Liver (tissue), 8 donors: ENCODE measurements at regions not wholly inside any gene's neighbourhood (a gene's known extent, or its start where the extent isn't known, plus 50 kb on each side); places are given as distances from the start of the nearest gene placed in this dataset.
A peak's percentile ranks its signal among the peaks of the same experiment; 100 is the strongest.

Experiments used
- DNase-seq: peaks from one replicate; pipeline ENCODE4 v3.0.0-alpha.2; 2017; ENCODE audit warnings: low spot score
- H3K27ac ChIP-seq, 2 donors: one replicate each; pipeline ENCODE4 v1.7.0; 2013; ENCODE audit warnings: inconsistent platforms in 2 of 2, low read length in 2 of 2, control low read depth in 1 of 2, low read depth in 1 of 2, mild to moderate bottlenecking in 1 of 2
- H3K27me3 ChIP-seq, 4 donors: one replicate each; pipeline versions ENCODE4 v1.6.1 to v1.7.0; 2013; ENCODE audit warnings: low read length in 3 of 4, inconsistent platforms in 1 of 4, mild to moderate bottlenecking in 1 of 4, moderate library complexity in 1 of 4; ENCODE audit not compliant: control insufficient read depth in 4 of 4, insufficient read depth in 4 of 4
- H3K36me3 ChIP-seq, 4 donors: one replicate each; pipeline versions ENCODE4 v1.6.1 to v1.7.0; 2013; ENCODE audit warnings: low read length in 3 of 4, mild to moderate bottlenecking in 3 of 4, low read depth in 1 of 4, moderate library complexity in 1 of 4; ENCODE audit not compliant: control insufficient read depth in 4 of 4, insufficient read depth in 3 of 4
- H3K4me1 ChIP-seq, 4 donors: one replicate each; pipeline versions ENCODE4 v1.6.1 to v1.7.0; 2013; ENCODE audit warnings: low read length in 3 of 4, mild to moderate bottlenecking in 3 of 4, moderate library complexity in 1 of 4; ENCODE audit not compliant: control insufficient read depth in 4 of 4, insufficient read depth in 4 of 4
- H3K4me3 ChIP-seq, 3 donors: one replicate each; pipeline versions ENCODE4 v1.6.1 to v1.7.0; 2013; ENCODE audit warnings: low read length in 3 of 3, control low read depth in 1 of 3, low read depth in 1 of 3, mild to moderate bottlenecking in 1 of 3
- H3K9ac ChIP-seq, 2 donors: one replicate each; pipeline ENCODE4 v1.7.0; 2013; ENCODE audit warnings: low read length in 2 of 2, mild to moderate bottlenecking in 2 of 2, moderate library complexity in 2 of 2, control low read depth in 1 of 2, low read depth in 1 of 2
- H3K9me3 ChIP-seq, 4 donors: one replicate each; pipeline versions ENCODE4 v1.6.1 to v1.7.0; 2013; ENCODE audit warnings: low read length in 3 of 4; ENCODE audit not compliant: control insufficient read depth in 4 of 4
- EGR1 ChIP-seq, 2 donors: IDR thresholded peaks; 2 replicates each; pipeline ENCODE4 v1.6.1; 2016 to 2018; ENCODE audit warnings: antibody characterized with exemption in 2 of 2, low read depth in 2 of 2
- FOXA1 ChIP-seq: IDR thresholded peaks from 2 replicates; pipeline ENCODE4 v1.6.1; 2016; ENCODE audit warnings: antibody characterized with exemption
- FOXA2 ChIP-seq: IDR thresholded peaks from 2 replicates; pipeline ENCODE4 v1.6.1; 2016; ENCODE audit warnings: antibody characterized with exemption
- GABPA ChIP-seq, 2 donors: IDR thresholded peaks in 1 of 2; conservative IDR thresholded peaks in 1 of 2; 2 replicates each; pipeline ENCODE4 v1.6.1; 2016; ENCODE audit warnings: antibody characterized with exemption in 2 of 2, mild to moderate bottlenecking in 1 of 2, moderate library complexity in 1 of 2
- HNF4A ChIP-seq, 2 donors: conservative IDR thresholded peaks; 2 replicates each; pipeline ENCODE4 v1.6.1; 2016; ENCODE audit warnings: antibody characterized with exemption in 2 of 2, mild to moderate bottlenecking in 2 of 2
- HNF4G ChIP-seq: IDR thresholded peaks from 2 replicates; pipeline ENCODE4 v1.6.1; 2016; ENCODE audit warnings: antibody characterized with exemption
- NR2F2 ChIP-seq: IDR thresholded peaks from 2 replicates; pipeline ENCODE4 v1.6.1; 2016; ENCODE audit warnings: antibody characterized with exemption
- RAD21 ChIP-seq, 2 donors: IDR thresholded peaks; 2 replicates each; pipeline ENCODE4 v1.6.1; 2016; ENCODE audit warnings: antibody characterized with exemption in 2 of 2, mild to moderate bottlenecking in 2 of 2
- RXRA ChIP-seq, 2 donors: IDR thresholded peaks; 2 replicates each; pipeline ENCODE4 v1.6.1; 2017 to 2018; ENCODE audit warnings: antibody characterized with exemption in 2 of 2, mild to moderate bottlenecking in 1 of 2
- SP1 ChIP-seq: IDR thresholded peaks from 2 replicates; pipeline ENCODE4 v1.6.1; 2018; ENCODE audit warnings: antibody characterized with exemption, mild to moderate bottlenecking
- TAF1 ChIP-seq: conservative IDR thresholded peaks from 2 replicates; pipeline ENCODE4 v1.6.1; 2016; ENCODE audit warnings: antibody characterized with exemption, mild to moderate bottlenecking
- WGBS: extraction: QIAGEN DNeasy Blood & Tissue Kit; methylation state at CpG from one replicate; pipeline ENCODE4 v1.1.7; 2013; 5-methylcytosine and 5-hydroxymethylcytosine counted together
- TF ChIP-seq, protein P1 (sequence below): IDR thresholded peaks from 2 replicates; pipeline ENCODE4 v1.6.1; 2016; ENCODE audit warnings: antibody characterized with exemption
- TF ChIP-seq, protein P2 (sequence below): fragments of 150-350 bp; IDR thresholded peaks from 2 replicates; pipeline ENCODE4 v1.5.1; 2017; ENCODE audit warnings: improper control_type of control experiment, low read depth, low read length; ENCODE audit not compliant: missing input control
- donor health status: healthy.
- donor health status: healthy.
- donor health status: healthy.
- donor health status: healthy.
- donor health status: healthy.

GRCh38 chr18:72667932-72668331 lies 123.8 kb upstream of the CBLN2 start:
- H3K36me3 ChIP-seq, result no peaks in the 10 kb centered on the region
- TF ChIP-seq NR2F2, result no peak
- TF ChIP-seq HNF4A (conservative IDR thresholded peaks at IDR 0.05), result no peak
- no peak for TF ChIP-seq SP1
- TF ChIP-seq TAF1, result no peak
- no peak for TF ChIP-seq FOXA2
- no peak for TF ChIP-seq HNF4G
- TF ChIP-seq, protein P1, sequence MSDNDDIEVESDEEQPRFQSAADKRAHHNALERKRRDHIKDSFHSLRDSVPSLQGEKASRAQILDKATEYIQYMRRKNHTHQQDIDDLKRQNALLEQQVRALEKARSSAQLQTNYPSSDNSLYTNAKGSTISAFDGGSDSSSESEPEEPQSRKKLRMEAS, result no peak
- TF ChIP-seq RXRA (IDR thresholded peaks at IDR 0.05), result no peak
- no peak for TF ChIP-seq EGR1 (IDR thresholded peaks at IDR 0.05; ENCODE audit: low read depth in 2 of 2)
- H3K27ac ChIP-seq, result no peak overlapping the region
- H3K27me3 ChIP-seq, result peaks cover 0 to 2% (median 0%) of the 10 kb centered on the region in 4 donors
- H3K9me3 ChIP-seq, result no peaks in the 10 kb centered on the region
- WGBS, result 73% methylated on average over 6 of the region's 6 CpGs
- DNase-seq, result no peak
- H3K4me3 ChIP-seq, result no peak overlapping the region
- H3K9ac ChIP-seq, result no peak overlapping the region
- no peaks in the 10 kb centered on the region for H3K4me1 ChIP-seq

DNA sequence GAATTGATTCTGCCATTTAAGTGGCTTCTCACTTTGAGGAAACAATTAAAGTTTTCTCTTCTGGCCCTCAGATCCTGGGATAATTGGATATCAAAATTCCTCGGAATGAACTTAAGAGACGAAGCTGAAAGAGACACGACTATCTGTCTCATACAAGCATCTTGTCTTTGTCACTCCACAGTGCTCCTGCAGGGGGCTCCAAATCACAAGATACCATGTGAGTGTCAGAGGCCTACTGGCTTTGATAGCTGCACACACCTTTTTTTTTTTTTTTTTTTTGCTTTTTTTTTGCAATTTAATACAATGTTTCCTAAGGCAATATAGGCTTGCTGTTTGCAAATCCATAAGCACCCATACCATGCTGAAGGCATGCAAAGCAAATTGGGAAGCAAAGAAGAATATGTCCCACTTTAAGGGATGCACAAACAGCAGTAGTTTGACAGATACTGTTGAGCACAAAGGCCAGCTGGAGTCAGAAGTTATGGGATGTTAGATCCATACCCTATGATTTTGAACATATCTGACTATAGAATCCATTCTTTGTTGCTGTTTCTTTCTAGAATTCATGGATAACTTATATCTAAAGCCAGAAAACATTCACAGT lies 109.0 kb upstream of the CBLN2 start:
- no peak overlapping the region for H3K27ac ChIP-seq
- WGBS, result 63% methylated on average over 3 of the region's 3 CpGs
- peak; percentile 36 for DNase-seq
- no peaks in the 10 kb centered on the region for H3K36me3 ChIP-seq
- no peaks in the 10 kb centered on the region for H3K9me3 ChIP-seq
- no peak overlapping the region for H3K4me3 ChIP-seq
- H3K27me3 ChIP-seq, result no peaks in the 10 kb centered on the region
- no peaks in the 10 kb centered on the region for H3K4me1 ChIP-seq
- H3K9ac ChIP-seq, result no peak overlapping the region
- TF ChIP-seq, protein P2, sequence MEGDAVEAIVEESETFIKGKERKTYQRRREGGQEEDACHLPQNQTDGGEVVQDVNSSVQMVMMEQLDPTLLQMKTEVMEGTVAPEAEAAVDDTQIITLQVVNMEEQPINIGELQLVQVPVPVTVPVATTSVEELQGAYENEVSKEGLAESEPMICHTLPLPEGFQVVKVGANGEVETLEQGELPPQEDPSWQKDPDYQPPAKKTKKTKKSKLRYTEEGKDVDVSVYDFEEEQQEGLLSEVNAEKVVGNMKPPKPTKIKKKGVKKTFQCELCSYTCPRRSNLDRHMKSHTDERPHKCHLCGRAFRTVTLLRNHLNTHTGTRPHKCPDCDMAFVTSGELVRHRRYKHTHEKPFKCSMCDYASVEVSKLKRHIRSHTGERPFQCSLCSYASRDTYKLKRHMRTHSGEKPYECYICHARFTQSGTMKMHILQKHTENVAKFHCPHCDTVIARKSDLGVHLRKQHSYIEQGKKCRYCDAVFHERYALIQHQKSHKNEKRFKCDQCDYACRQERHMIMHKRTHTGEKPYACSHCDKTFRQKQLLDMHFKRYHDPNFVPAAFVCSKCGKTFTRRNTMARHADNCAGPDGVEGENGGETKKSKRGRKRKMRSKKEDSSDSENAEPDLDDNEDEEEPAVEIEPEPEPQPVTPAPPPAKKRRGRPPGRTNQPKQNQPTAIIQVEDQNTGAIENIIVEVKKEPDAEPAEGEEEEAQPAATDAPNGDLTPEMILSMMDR, result peak; percentile 24
- TF ChIP-seq FOXA1, result no peak
- TF ChIP-seq RAD21 (IDR thresholded peaks at IDR 0.05), result peak; percentile 34 to 50

DNA sequence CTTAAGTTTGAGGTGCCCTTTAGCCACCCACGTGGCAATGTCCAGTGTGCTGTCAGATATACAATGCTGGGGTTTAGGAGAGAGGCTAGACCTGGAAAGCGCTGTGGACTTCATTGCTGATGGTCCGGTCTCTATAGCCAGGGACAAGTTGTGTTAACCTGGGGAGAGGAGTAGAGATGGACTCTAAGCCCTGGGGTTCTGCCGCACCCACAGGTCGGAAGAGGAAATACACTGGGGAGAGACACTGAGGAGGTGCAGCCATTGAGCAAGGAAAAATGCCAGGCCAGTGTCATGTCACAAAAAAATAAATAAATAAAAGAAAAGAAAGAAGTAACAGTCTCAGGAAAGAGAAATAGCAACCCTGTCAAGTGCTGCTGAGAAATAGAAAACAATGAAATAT lies 106.9 kb upstream of the CBLN2 start:
- no peak for DNase-seq
- Histone ChIP-seq H3K9me3 (no peaks in the 10 kb centered on the region), H3K4me3 (no peak overlapping the region), H3K36me3 (no peaks in the 10 kb centered on the region), H3K27me3 (no peaks in the 10 kb centered on the region), H3K9ac (no peak overlapping the region), H3K27ac (no peak overlapping the region), H3K4me1 (no peaks in the 10 kb centered on the region)
- TF ChIP-seq GABPA (IDR thresholded peaks at IDR 0.05 in 1 of 2, conservative IDR thresholded peaks at IDR 0.05 in 1 of 2) (no peak), HNF4A (conservative IDR thresholded peaks at IDR 0.05) (no peak)
- WGBS, result 70% methylated on average over 5 of the region's 5 CpGs

- Histone ChIP-seq H3K36me3 (no peaks in the 10 kb centered on the region), H3K4me3 (no peak overlapping the region), H3K4me1 (no peaks in the 10 kb centered on the region), H3K27ac (no peak overlapping the region), H3K27me3 (no peaks in the 10 kb centered on the region), H3K9ac (no peak overlapping the region), H3K9me3 (no peaks in the 10 kb centered on the region)
- TF ChIP-seq, protein P2, result no peak
- no peak for DNase-seq
These were observed 104.4 kb upstream of the CBLN2 start for GRCh38 chr18:72648481-72648960.
